Lower leg skin (tissue), 4 donors: ENCODE measurements at regions not wholly inside any gene's neighbourhood (a gene's known extent, or its start where the extent isn't known, plus 50 kb on each side); places are given as distances from the start of the nearest gene placed in this dataset.
"Not testable (repeated sequence)": the region's sequence is repeated elsewhere in the genome, so short reads cannot be mapped to it uniquely, and the experiment has no call there.

Experiments used
- DNase-seq, 2 donors: peaks; one replicate each; pipeline ENCODE4 v3.0.0-alpha.2; 2019; ENCODE audit warnings: low spot score in 2 of 2
- H3K4me3 ChIP-seq: fragments of 200-600 bp; sonication (generic); 2 replicates; pipeline ENCODE4 v1.5.1; 2017; ENCODE audit warnings: mild to moderate bottlenecking, low read depth; ENCODE audit not compliant: poor library complexity, severe bottlenecking
- CTCF ChIP-seq, 3 donors: fragments of 450-650 bp; IDR thresholded peaks; one replicate each; pipeline ENCODE4 v1.5.1; 2016; ENCODE audit warnings: antibody characterized with exemption in 3 of 3, mild to moderate bottlenecking in 3 of 3, moderate library complexity in 2 of 3
- POLR2A ChIP-seq, 2 donors: fragments of 450-650 bp; IDR thresholded peaks; one replicate each; pipeline ENCODE4 v1.6.1; 2016 to 2017; ENCODE audit warnings: antibody characterized with exemption in 2 of 2, mild to moderate bottlenecking in 1 of 2, moderate library complexity in 1 of 2
- whole genome bisulfite sequencing, 2 donors: methylation state at CpG; one replicate each; pipeline ENCODE4 v1.1.5; 2018; 5-methylcytosine and 5-hydroxymethylcytosine counted together
- intact Hi-C: fragments of 100-400 bp; cut with DNase I; formaldehyde crosslinking; loops from one replicate; pipeline ENCODE4 v1.15.0; 2023; ENCODE audit warnings: low total_unique reads

- TF ChIP-seq POLR2A (IDR thresholded peaks at IDR 0.05) = no peak
- TF ChIP-seq CTCF (IDR thresholded peaks at IDR 0.05) = no peak
- intact Hi-C loops = no loop called here
- no peak overlapping the region for H3K4me3 ChIP-seq
- DNase-seq = no peak
- WGBS, 2 donors = 89 to 95% methylated on average over 6 of the region's 6 CpGs
Measured at GRCh38 chr5:106985174-106985573, 685.6 kb downstream of the EFNA5 start.

GRCh38 chr5:106979178-106979577 is 691.6 kb downstream of the EFNA5 start:
- 87 to 95% methylated on average over 11 of the region's 11 CpGs for WGBS, 2 donors
- H3K4me3 ChIP-seq, DNase-seq, intact Hi-C loops: not testable (repeated sequence)

- WGBS, 2 donors = 85 to 92% methylated on average over 13 of the region's 13 CpGs
- intact Hi-C loops, H3K4me3 ChIP-seq, DNase-seq: not testable (repeated sequence)
Measured at GRCh38 chr5:106978582-106979165, 692.1 kb downstream of the EFNA5 start.

GRCh38 chr5:106976363-106976762 is 694.4 kb downstream of the EFNA5 start:
- intact Hi-C loops = no loop called here
- no peak overlapping the region for H3K4me3 ChIP-seq
- WGBS, 2 donors = 59 to 91% methylated on average over 3 of the region's 3 CpGs
- no peak for DNase-seq
- TF ChIP-seq CTCF (IDR thresholded peaks at IDR 0.05) (no peak), POLR2A (IDR thresholded peaks at IDR 0.05) (no peak)

GRCh38 chr5:106974272-106974671 is 696.5 kb downstream of the EFNA5 start:
- WGBS, 2 donors = 43 to 44% methylated on average over 2 of the region's 2 CpGs
- no peak overlapping the region for H3K4me3 ChIP-seq
- DNase-seq = no peak
- intact Hi-C loops = loop anchor here (5.0 kb wide), 1 partner anchor 657 kb away; no protein-coding TSS in a partner anchor
- TF ChIP-seq POLR2A (IDR thresholded peaks at IDR 0.05) (no peak), CTCF (IDR thresholded peaks at IDR 0.05) (no peak)

- 83 to 85% methylated on average over 4 of the region's 4 CpGs for WGBS, 2 donors
- intact Hi-C loops = no loop called here
- H3K4me3 ChIP-seq = no peak overlapping the region
- TF ChIP-seq CTCF (IDR thresholded peaks at IDR 0.05) (no peak), POLR2A (IDR thresholded peaks at IDR 0.05) (no peak)
- DNase-seq = no peak
Measured at GRCh38 chr5:106966686-106967315, 703.9 kb downstream of the EFNA5 start.

GRCh38 chr5:106964132-106964531 is 706.6 kb downstream of the EFNA5 start:
- WGBS, 2 donors = 37 to 48% methylated on average over 1 of the region's 1 CpG
- no peak for TF ChIP-seq POLR2A (IDR thresholded peaks at IDR 0.05)
- no peak for TF ChIP-seq CTCF (IDR thresholded peaks at IDR 0.05)
- intact Hi-C loops = no loop called here
- DNase-seq = no peak
- H3K4me3 ChIP-seq = no peak overlapping the region
